HCT116 (cell line): ENCODE measurements at regions not wholly inside any gene's neighbourhood (a gene's known extent, or its start where the extent isn't known, plus 50 kb on each side); places are given as distances from the start of the nearest gene placed in this dataset.
A peak's percentile ranks its signal among the peaks of the same experiment; 100 is the strongest.

Experiments used
- ATAC-seq: fragments of 200-7000 bp; cut with Tn5 transposase; 2 replicates; pipeline ENCODE4 v1.9.1; 2020; ENCODE audit warnings: mild to moderate bottlenecking, moderate library complexity
- BruUV-seq: library from RNA; stranded (reverse); fragments of 400-500 nt; replicated peaks from 2 replicates; lab custom pipeline; 2021; lab: Mats Ljungman, UMichigan
- CTCF ChIA-PET: fragments of 300-600 bp; sonication (Branson Sonifier 250); formaldehyde crosslinking; loops from one replicate; lab custom pipeline; 2021; ENCODE audit warnings: antibody characterized with exemption; lab: Charles Lee
- POLR2A ChIA-PET: fragments of 300-600, 350-600 bp; sonication (Branson Sonifier 250); formaldehyde crosslinking; loops from one replicate; lab custom pipeline; 2021; ENCODE audit warnings: antibody characterized with exemption; lab: Charles Lee
- RAD21 ChIA-PET, 2 experiments: fragments of 300-600 bp; sonication (Branson Sonifier 250); formaldehyde crosslinking; loops; one replicate each; lab custom pipeline; 2023; ENCODE audit warnings: low total read pairs in 2 of 2; ENCODE audit not compliant: uncharacterized antibody in 2 of 2, unreplicated experiment in 2 of 2, low non-redundant PET in 1 of 2; lab: Charles Lee
- DNase-seq: peaks from one replicate; pipeline ENCODE4 v3.0.0-alpha.2; 2010; ENCODE audit warnings: low read depth, low spot score
- H2AFZ ChIP-seq: fragments of 200-600 bp; shearing (Covaris generic), sonication (generic); 2 replicates; pipeline ENCODE4 v1.6.1; 2017; ENCODE audit warnings: low read depth, mixed run types, mixed read lengths, antibody characterized with exemption, low read length; ENCODE audit not compliant: poor library complexity, severe bottlenecking
- H3K27ac ChIP-seq: 2 replicates; pipeline ENCODE4 v1.5.1; 2012; ENCODE audit warnings: low read depth, low read length
- H3K27me3 ChIP-seq: fragments of 200-600 bp; sonication (generic); 2 replicates; pipeline ENCODE4 v1.6.1; 2016; ENCODE audit warnings: mixed run types, low read length, mixed read lengths; ENCODE audit not compliant: insufficient read depth
- H3K36me3 ChIP-seq, 2 experiments: fragments of 200-500 bp in 1 of 2; fragments of 200-600 bp in 1 of 2; sonication (Bioruptor generic) in 1 of 2; sonication (generic) in 1 of 2; 2 replicates each; pipeline versions ENCODE4 v1.5.1 to v1.6.1; 2014 to 2016; ENCODE audit warnings: low read length in 2 of 2, inconsistent platforms in 1 of 2, mixed read lengths in 1 of 2, mixed run types in 1 of 2; ENCODE audit not compliant: insufficient read depth in 2 of 2, control insufficient read depth in 1 of 2
- H3K4me1 ChIP-seq, 2 experiments: fragments of 200-600 bp in 1 of 2; sonication (generic) in 1 of 2; 2 replicates each; pipeline versions ENCODE4 v1.5.1 to v1.6.1; 2012 to 2017; ENCODE audit warnings: low read length in 2 of 2, inconsistent platforms in 1 of 2, mild to moderate bottlenecking in 1 of 2, mixed read lengths in 1 of 2, mixed run types in 1 of 2, moderate library complexity in 1 of 2; ENCODE audit not compliant: insufficient read depth in 2 of 2, control insufficient read depth in 1 of 2
- H3K4me2 ChIP-seq: fragments of 200-600 bp; sonication (generic); 2 replicates; pipeline ENCODE4 v1.6.1; 2017; ENCODE audit warnings: mixed run types, low read length, mixed read lengths
- H3K4me3 ChIP-seq, 2 experiments: fragments of 200-600 bp in 1 of 2; sonication (generic) in 1 of 2; replicated peaks in 1 of 2; 2 replicates each; pipeline ENCODE4 v1.5.1; 2011 to 2016; ENCODE audit warnings: low read length in 2 of 2, control low read depth in 1 of 2, low read depth in 1 of 2, mild to moderate bottlenecking in 1 of 2, mixed read lengths in 1 of 2, mixed run types in 1 of 2
- H3K79me2 ChIP-seq: fragments of 200-600 bp; sonication (generic); 2 replicates; pipeline ENCODE4 v1.6.1; 2017; ENCODE audit warnings: mild to moderate bottlenecking, mixed run types, low read length, moderate library complexity, mixed read lengths; ENCODE audit not compliant: insufficient read depth
- H3K9ac ChIP-seq: fragments of 200-600 bp; sonication (generic); 2 replicates; pipeline ENCODE4 v1.6.1; 2016; ENCODE audit warnings: low read length, mixed read lengths
- H3K9me2 ChIP-seq: fragments of 200-600 bp; sonication (generic), shearing (Covaris generic); 2 replicates; pipeline ENCODE4 v1.6.1; 2017; ENCODE audit warnings: mixed run types, mild to moderate bottlenecking, moderate library complexity; ENCODE audit not compliant: insufficient read depth
- H3K9me3 ChIP-seq, 2 experiments: fragments of 200-500 bp in 1 of 2; fragments of 200-600 bp in 1 of 2; sonication (Bioruptor generic) in 1 of 2; sonication (generic) in 1 of 2; 2 replicates each; pipeline ENCODE4 v1.6.1; 2014 to 2017; ENCODE audit warnings: low read length in 2 of 2, mixed read lengths in 2 of 2, inconsistent platforms in 1 of 2, low read depth in 1 of 2, mild to moderate bottlenecking in 1 of 2, mixed run types in 1 of 2, moderate library complexity in 1 of 2; ENCODE audit not compliant: control insufficient read depth in 1 of 2, insufficient read depth in 1 of 2
- H4K20me1 ChIP-seq: fragments of 200-600 bp; sonication (generic), shearing (Covaris generic); 2 replicates; pipeline ENCODE4 v1.6.1; 2017; ENCODE audit warnings: mixed run types, mild to moderate bottlenecking, moderate library complexity; ENCODE audit not compliant: insufficient read depth
- ATF3 ChIP-seq: IDR thresholded peaks from 2 replicates; pipeline ENCODE4 v1.6.1; 2012
- CTCF ChIP-seq, 3 experiments: fragments of 200-600 bp in 1 of 3; sonication (generic) in 1 of 3; IDR thresholded peaks in 2 of 3; conservative IDR thresholded peaks in 1 of 3; 2 replicates each; pipeline ENCODE4 v1.5.1; 2012 to 2017; ENCODE audit warnings: low read depth in 2 of 3, low read length in 2 of 3, antibody characterized with exemption in 1 of 3, borderline replicate concordance in 1 of 3, control low read depth in 1 of 3, mild to moderate bottlenecking in 1 of 3, mixed read lengths in 1 of 3, mixed run types in 1 of 3, moderate library complexity in 1 of 3; ENCODE audit not compliant: insufficient read depth in 1 of 3
- FOSL1 ChIP-seq: IDR thresholded peaks from 2 replicates; pipeline ENCODE4 v1.6.1; 2012; ENCODE audit warnings: low read depth
- JUND ChIP-seq: IDR thresholded peaks from 2 replicates; pipeline ENCODE4 v1.6.1; 2012
- POLR2A ChIP-seq: IDR thresholded peaks from 2 replicates; pipeline ENCODE4 v1.7.0; 2011; ENCODE audit warnings: borderline replicate concordance; ENCODE audit not compliant: insufficient read depth, insufficient read length; ENCODE audit errors: extremely low read depth
- POLR2AphosphoS5 ChIP-seq: IDR thresholded peaks from 2 replicates; pipeline ENCODE4 v1.6.1; 2011; ENCODE audit warnings: mild to moderate bottlenecking, low read depth, low read length, moderate library complexity
- RAD21 ChIP-seq: IDR thresholded peaks from 2 replicates; pipeline ENCODE4 v1.6.1; 2012; ENCODE audit warnings: low read depth, mild to moderate bottlenecking
- SIN3A ChIP-seq: IDR thresholded peaks from 2 replicates; pipeline ENCODE4 v1.6.1; 2012; ENCODE audit warnings: low read depth
- SRF ChIP-seq: IDR thresholded peaks from 2 replicates; pipeline ENCODE4 v1.6.1; 2012; ENCODE audit warnings: low read depth
- TCF7L2 ChIP-seq: IDR thresholded peaks from 2 replicates; pipeline ENCODE4 v1.7.0; 2011; ENCODE audit warnings: borderline replicate concordance, inconsistent platforms; ENCODE audit not compliant: insufficient read depth, insufficient read length; ENCODE audit errors: extremely low read depth
- YY1 ChIP-seq: IDR thresholded peaks from 2 replicates; pipeline ENCODE4 v1.6.1; 2011; ENCODE audit warnings: low read length, low read depth, moderate library complexity, mild to moderate bottlenecking; ENCODE audit not compliant: insufficient replicate concordance; ENCODE audit errors: extremely low read depth
- ZBTB33 ChIP-seq: IDR thresholded peaks from 2 replicates; pipeline ENCODE4 v1.6.1; 2011; ENCODE audit warnings: mild to moderate bottlenecking, low read length, moderate library complexity; ENCODE audit not compliant: insufficient replicate concordance; ENCODE audit errors: extremely low read depth
- intact Hi-C: fragments of 100-400 bp; cut with micrococcal nuclease; formaldehyde crosslinking; loops from 2 replicates; pipeline ENCODE4 v1.10.0; 2022

GRCh38 chr2:226407135-226407534 is 392.5 kb downstream of the IRS1 start:
- H3K4me2 ChIP-seq = no peak overlapping the region
- DNase-seq = no peak
- ChIA-PET CTCF (interaction anchor here (0.7 kb wide), 1 partner anchor 396 kb away, joined by 3 read pairs; no protein-coding TSS in a partner anchor), POLR2A (no interaction called here), RAD21 (no interaction called here)
- H4K20me1 ChIP-seq = no peaks in the 10 kb centered on the region
- H2AFZ ChIP-seq = no peak overlapping the region
- H3K27me3 ChIP-seq = no peaks in the 10 kb centered on the region
- peaks cover 0 to 13% of the 10 kb centered on the region in 2 experiments; a peak in 1 of 4 replicates for H3K36me3 ChIP-seq
- H3K9me3 ChIP-seq = no peaks in the 10 kb centered on the region
- no peaks in the 10 kb centered on the region for H3K79me2 ChIP-seq
- intact Hi-C loops = no loop called here
- no peak for ATAC-seq
- TF ChIP-seq SRF = peak; percentile 42; the same call in 1 of the 2 replicates
- TF ChIP-seq POLR2AphosphoS5 = no peak
- no peak for TF ChIP-seq RAD21
- TF ChIP-seq CTCF (IDR thresholded peaks at IDR 0.05 in 2 of 3, conservative IDR thresholded peaks at IDR 0.05 in 1 of 3; ENCODE audit: borderline replicate concordance in 1 of 3, insufficient read depth in 1 of 3, low read depth in 2 of 3, low read length in 2 of 3) = no peak
- no peak overlapping the region for H3K9ac ChIP-seq
- H3K9me2 ChIP-seq = no peaks in the 10 kb centered on the region
- H3K4me3 ChIP-seq = no peak overlapping the region
- no TSS peak for BruUV-seq
- peak overlapping the region; percentile 34; the same call in 1 of the 2 replicates for H3K27ac ChIP-seq
- peaks cover 19 to 48% of the 10 kb centered on the region in 2 experiments for H3K4me1 ChIP-seq

GRCh38 chr2:226405465-226405864 is 394.2 kb downstream of the IRS1 start:
- no peaks in the 10 kb centered on the region for H4K20me1 ChIP-seq
- BruUV-seq = no TSS peak
- TF ChIP-seq SIN3A = no peak
- no peak for TF ChIP-seq ATF3
- peak; percentile 69 for TF ChIP-seq FOSL1
- TF ChIP-seq JUND = peak; percentile 57
- TF ChIP-seq TCF7L2 = no peak
- TF ChIP-seq POLR2A = no peak
- no peak for TF ChIP-seq YY1
- TF ChIP-seq ZBTB33 = no peak

More at GRCh38 chr2:226405465-226405864, 394.2 kb downstream of the IRS1 start:
- peaks cover 0 to 19% of the 10 kb centered on the region in 2 experiments; a peak in 1 of 4 replicates for H3K36me3 ChIP-seq
- ATAC-seq (no peak), DNase-seq (no peak)
- ChIA-PET POLR2A (no interaction called here), RAD21 (no interaction called here), CTCF (no interaction called here)
- no peaks in the 10 kb centered on the region for H3K27me3 ChIP-seq
- H3K9me2 ChIP-seq = no peaks in the 10 kb centered on the region
- peak overlapping the region; percentile 4; the same call in 1 of the 2 replicates for H3K4me2 ChIP-seq
- H2AFZ ChIP-seq = no peak overlapping the region
- H3K79me2 ChIP-seq = no peaks in the 10 kb centered on the region
- no peaks in the 10 kb centered on the region for H3K9me3 ChIP-seq
- intact Hi-C loops = no loop called here
- no peak overlapping the region for H3K9ac ChIP-seq
- no peak overlapping the region for H3K4me3 ChIP-seq
- no peak overlapping the region; the same call in 1 of the 2 replicates for H3K27ac ChIP-seq
- H3K4me1 ChIP-seq = peaks cover 2 to 32% of the 10 kb centered on the region in 2 experiments; a peak in 2 of 4 replicates
